Prostate gland (tissue), 2 donors: ENCODE measurements at regions not wholly inside any gene's neighbourhood (a gene's known extent, or its start where the extent isn't known, plus 50 kb on each side); places are given as distances from the start of the nearest gene placed in this dataset.

Source experiments
- POLR2A ChIP-seq: fragments of 450-650 bp; IDR thresholded peaks from one replicate; pipeline ENCODE4 v1.6.1; 2016; ENCODE audit warnings: antibody characterized with exemption, mild to moderate bottlenecking
- TF ChIP-seq, protein P1 (sequence below), 4 experiments: fragments of 200-600 bp in 2 of 4; fragments of 450-650 bp in 2 of 4; sonication (generic) in 2 of 4; IDR thresholded peaks; 1 replicate in 3 of 4; 2 replicates in 1 of 4; pipeline ENCODE4 v1.5.1; 2016 to 2019; ENCODE audit warnings: antibody characterized with exemption in 4 of 4, mild to moderate bottlenecking in 2 of 4, moderate library complexity in 2 of 4

DNA sequence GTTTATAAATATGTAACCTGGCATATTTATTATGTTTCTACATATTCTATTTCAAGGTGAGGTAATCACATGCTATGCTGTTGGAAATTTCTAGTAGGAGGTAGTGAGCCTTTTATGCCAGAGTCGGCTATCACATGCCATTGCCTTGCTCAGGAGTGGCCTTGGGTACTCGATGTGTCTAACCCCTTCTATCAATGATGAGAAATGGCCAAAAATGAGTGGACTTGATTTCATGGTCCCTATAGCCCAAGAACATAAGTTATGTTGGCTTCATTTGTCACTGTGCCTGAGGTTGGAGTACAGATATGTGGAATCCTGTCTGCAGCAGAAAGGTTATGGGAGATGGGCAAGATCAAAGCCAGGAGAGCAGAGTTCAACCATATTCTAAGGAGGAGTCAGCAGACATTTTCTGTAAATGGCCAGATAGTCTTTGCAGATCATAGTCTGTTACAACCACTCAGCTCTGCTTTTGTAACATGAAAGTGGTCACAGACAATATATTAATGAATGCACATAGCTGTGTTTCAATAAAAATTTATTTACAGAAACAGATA is 554.4 kb downstream of the PDCD6IP start:
- TF ChIP-seq, protein P1, sequence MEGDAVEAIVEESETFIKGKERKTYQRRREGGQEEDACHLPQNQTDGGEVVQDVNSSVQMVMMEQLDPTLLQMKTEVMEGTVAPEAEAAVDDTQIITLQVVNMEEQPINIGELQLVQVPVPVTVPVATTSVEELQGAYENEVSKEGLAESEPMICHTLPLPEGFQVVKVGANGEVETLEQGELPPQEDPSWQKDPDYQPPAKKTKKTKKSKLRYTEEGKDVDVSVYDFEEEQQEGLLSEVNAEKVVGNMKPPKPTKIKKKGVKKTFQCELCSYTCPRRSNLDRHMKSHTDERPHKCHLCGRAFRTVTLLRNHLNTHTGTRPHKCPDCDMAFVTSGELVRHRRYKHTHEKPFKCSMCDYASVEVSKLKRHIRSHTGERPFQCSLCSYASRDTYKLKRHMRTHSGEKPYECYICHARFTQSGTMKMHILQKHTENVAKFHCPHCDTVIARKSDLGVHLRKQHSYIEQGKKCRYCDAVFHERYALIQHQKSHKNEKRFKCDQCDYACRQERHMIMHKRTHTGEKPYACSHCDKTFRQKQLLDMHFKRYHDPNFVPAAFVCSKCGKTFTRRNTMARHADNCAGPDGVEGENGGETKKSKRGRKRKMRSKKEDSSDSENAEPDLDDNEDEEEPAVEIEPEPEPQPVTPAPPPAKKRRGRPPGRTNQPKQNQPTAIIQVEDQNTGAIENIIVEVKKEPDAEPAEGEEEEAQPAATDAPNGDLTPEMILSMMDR (IDR thresholded peaks at IDR 0.05), result no peak
- TF ChIP-seq POLR2A, result no peak
